Trophoblast cell (in vitro differentiated cells and primary cell): ENCODE measurements at regions not wholly inside any gene's neighbourhood (a gene's known extent, or its start where the extent isn't known, plus 50 kb on each side); places are given as distances from the start of the nearest gene placed in this dataset.

Experiments
- DNase-seq, 2 donors: peaks; one replicate each; pipeline ENCODE4 v3.0.0-alpha.2; 2016
- H2AFZ ChIP-seq: 2 replicates; pipeline ENCODE4 v1.6.1; 2013; ENCODE audit warnings: low read length, moderate library complexity, mild to moderate bottlenecking; ENCODE audit not compliant: insufficient read depth, poor library complexity
- H2AK5ac ChIP-seq: 2 replicates; pipeline ENCODE4 v1.6.1; 2013; ENCODE audit warnings: mild to moderate bottlenecking, low read length
- H2BK120ac ChIP-seq: 2 replicates; pipeline ENCODE4 v1.6.1; 2013; ENCODE audit warnings: low read length, mild to moderate bottlenecking, moderate library complexity; ENCODE audit not compliant: insufficient read depth, poor library complexity
- H2BK12ac ChIP-seq: 2 replicates; pipeline ENCODE4 v1.6.1; 2013; ENCODE audit warnings: mild to moderate bottlenecking, low read length, moderate library complexity
- H2BK5ac ChIP-seq: 2 replicates; pipeline ENCODE4 v1.6.1; 2013; ENCODE audit warnings: low read length, low read depth, moderate library complexity, mild to moderate bottlenecking; ENCODE audit not compliant: poor library complexity
- H3K14ac ChIP-seq: 2 replicates; pipeline ENCODE4 v1.6.1; 2013; ENCODE audit warnings: mild to moderate bottlenecking, low read length
- H3K18ac ChIP-seq: 2 replicates; pipeline ENCODE4 v1.6.1; 2013; ENCODE audit warnings: mild to moderate bottlenecking, low read length
- H3K23ac ChIP-seq: 2 replicates; pipeline ENCODE4 v1.6.1; 2013; ENCODE audit warnings: low read length
- H3K27ac ChIP-seq: 2 replicates; pipeline ENCODE4 v1.5.1; 2013; ENCODE audit warnings: low read depth, mild to moderate bottlenecking, inconsistent platforms, low read length, moderate library complexity
- H3K27me3 ChIP-seq: 2 replicates; pipeline ENCODE4 v1.6.1; 2013; ENCODE audit warnings: inconsistent platforms, mild to moderate bottlenecking, low read length, moderate library complexity; ENCODE audit not compliant: insufficient read depth
- H3K36me3 ChIP-seq, 2 experiments: 1 replicate in 1 of 2; 2 replicates in 1 of 2; pipeline ENCODE4 v1.6.1; 2013; ENCODE audit warnings: low read length in 2 of 2, mild to moderate bottlenecking in 2 of 2, moderate library complexity in 1 of 2; ENCODE audit not compliant: insufficient read depth in 2 of 2, control insufficient read depth in 1 of 2
- H3K4ac ChIP-seq: 2 replicates; pipeline ENCODE4 v1.6.1; 2013; ENCODE audit warnings: low read depth, mild to moderate bottlenecking, low read length, moderate library complexity
- H3K4me1 ChIP-seq, 2 experiments: 1 replicate in 1 of 2; 2 replicates in 1 of 2; pipeline ENCODE4 v1.6.1; 2013; ENCODE audit warnings: low read length in 2 of 2, mild to moderate bottlenecking in 2 of 2, moderate library complexity in 1 of 2; ENCODE audit not compliant: insufficient read depth in 2 of 2, control insufficient read depth in 1 of 2
- H3K4me2 ChIP-seq: 2 replicates; pipeline ENCODE4 v1.6.1; 2013; ENCODE audit warnings: inconsistent platforms, mild to moderate bottlenecking, low read length, moderate library complexity
- H3K4me3 ChIP-seq: 2 replicates; pipeline ENCODE4 v1.5.1; 2013; ENCODE audit warnings: mild to moderate bottlenecking, low read depth, low read length, inconsistent platforms
- H3K79me1 ChIP-seq: one replicate; pipeline ENCODE4 v1.6.1; 2013; ENCODE audit warnings: low read length
- H3K79me2 ChIP-seq: 2 replicates; pipeline ENCODE4 v1.6.1; 2013; ENCODE audit warnings: low read length, mild to moderate bottlenecking; ENCODE audit not compliant: control insufficient read depth, insufficient read depth, poor library complexity
- H3K9ac ChIP-seq: 2 replicates; pipeline ENCODE4 v1.6.1; 2013; ENCODE audit warnings: mild to moderate bottlenecking, low read length
- H3K9me3 ChIP-seq: 2 replicates; pipeline ENCODE4 v1.6.1; 2013; ENCODE audit warnings: low read depth, mild to moderate bottlenecking, control low read depth, inconsistent platforms, low read length; ENCODE audit not compliant: insufficient read depth
- H4K12ac ChIP-seq: 2 replicates; pipeline ENCODE4 v1.6.1; 2013; ENCODE audit warnings: low read depth, mild to moderate bottlenecking, low read length, moderate library complexity
- H4K8ac ChIP-seq: 2 replicates; pipeline ENCODE4 v1.6.1; 2013; ENCODE audit warnings: low read depth, mild to moderate bottlenecking, low read length, moderate library complexity
- H4K91ac ChIP-seq: one replicate; pipeline ENCODE4 v1.6.1; 2013; ENCODE audit warnings: low read depth, mild to moderate bottlenecking, low read length, moderate library complexity
- WGBS: extraction: QIAGEN DNeasy Blood & Tissue Kit; methylation state at CpG from one replicate; pipeline ENCODE4 v1.1.7; 2013; ENCODE audit warnings: missing lambda C conversion rate; ENCODE audit not compliant: insufficient read length, insufficient coverage; ENCODE audit errors: extremely low coverage; 5-methylcytosine and 5-hydroxymethylcytosine counted together

DNA sequence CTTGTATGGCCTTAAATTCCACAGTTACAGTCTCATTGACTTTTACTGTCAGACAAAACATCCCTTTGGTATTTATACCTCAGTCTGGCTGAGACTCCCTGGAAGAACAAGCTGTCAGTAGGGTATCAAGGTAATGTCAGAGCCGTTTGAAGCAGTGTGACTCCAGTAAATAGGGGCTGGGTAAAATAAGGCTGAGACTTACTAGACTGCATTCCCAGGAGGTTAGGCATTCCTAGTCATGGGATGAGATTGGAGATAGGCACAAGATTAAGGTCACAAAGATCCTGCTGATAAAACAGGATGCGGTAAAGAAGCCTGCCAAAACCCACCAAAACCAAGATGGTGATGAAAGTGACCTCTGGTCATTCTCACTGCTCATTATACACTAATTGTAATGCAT, 219.5 kb upstream of the SKOR2 start:
- WGBS, result no CpG with 5 or more reads among the region's 2 CpGs
- H3K79me1 ChIP-seq, result no peaks in the 10 kb centered on the region
- no peak overlapping the region for H3K4me2 ChIP-seq
- H2BK12ac ChIP-seq, result no peak overlapping the region
- no peak overlapping the region for H3K9ac ChIP-seq
- H4K12ac ChIP-seq, result no peak overlapping the region
- H2BK5ac ChIP-seq, result no peak overlapping the region
- no peak overlapping the region for H3K27ac ChIP-seq
- H3K4ac ChIP-seq, result no peak overlapping the region
- H3K36me3 ChIP-seq, result no peaks in the 10 kb centered on the region
- H3K14ac ChIP-seq, result no peak overlapping the region
- H2AFZ ChIP-seq, result no peak overlapping the region
- no peaks in the 10 kb centered on the region for H3K79me2 ChIP-seq
- H3K18ac ChIP-seq, result no peak overlapping the region
- H3K27me3 ChIP-seq, result no peaks in the 10 kb centered on the region
- peaks cover 2% of the 10 kb centered on the region for H3K9me3 ChIP-seq
- no peak overlapping the region for H2BK120ac ChIP-seq
- no peak overlapping the region for H4K8ac ChIP-seq
- no peak overlapping the region for H4K91ac ChIP-seq
- H3K4me3 ChIP-seq, result no peak overlapping the region
- no peak overlapping the region for H2AK5ac ChIP-seq
- H3K23ac ChIP-seq, result no peak overlapping the region
- DNase-seq, result peak; percentile 64 to 84
- H3K4me1 ChIP-seq, result peaks cover 0 to 12% of the 10 kb centered on the region in 2 experiments

DNA sequence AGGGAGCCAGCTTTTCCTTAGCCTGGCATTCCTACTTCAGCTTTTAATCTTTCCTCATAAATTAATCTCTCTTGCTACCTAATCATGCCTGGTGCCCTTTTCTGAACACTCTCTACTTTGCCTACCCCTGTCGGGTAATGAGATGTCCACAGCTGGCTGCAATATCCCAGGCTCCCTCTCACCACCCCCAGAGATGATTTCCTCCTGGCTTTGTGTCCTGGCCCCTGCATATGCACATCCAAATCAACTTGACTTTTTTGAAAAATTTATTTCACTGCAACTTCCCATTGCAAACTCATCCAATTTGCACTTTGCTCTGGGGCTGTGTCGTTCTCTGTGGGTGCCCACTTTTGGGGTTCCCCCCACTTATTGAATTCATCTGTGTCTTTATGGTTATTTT, 218.1 kb upstream of the SKOR2 start:
- Histone ChIP-seq H2AFZ (no peak overlapping the region), H3K4ac (no peak overlapping the region), H3K4me1 (peaks cover 0 to 12% of the 10 kb centered on the region in 2 experiments), H3K27ac (no peak overlapping the region), H3K36me3 (no peaks in the 10 kb centered on the region), H2BK120ac (no peak overlapping the region), H3K9me3 (peaks cover 3% of the 10 kb centered on the region), H2AK5ac (no peak overlapping the region), H2BK12ac (no peak overlapping the region), H3K79me2 (no peaks in the 10 kb centered on the region), H3K27me3 (no peaks in the 10 kb centered on the region), H3K18ac (no peak overlapping the region), H4K8ac (no peak overlapping the region), H2BK5ac (no peak overlapping the region), H4K91ac (no peak overlapping the region), H3K4me3 (no peak overlapping the region), H3K23ac (no peak overlapping the region), H3K9ac (no peak overlapping the region), H4K12ac (no peak overlapping the region), H3K79me1 (no peaks in the 10 kb centered on the region), H3K14ac (no peak overlapping the region), H3K4me2 (no peak overlapping the region)
- no peak for DNase-seq
- no CpG with 5 or more reads among the region's 2 CpGs for WGBS

DNA sequence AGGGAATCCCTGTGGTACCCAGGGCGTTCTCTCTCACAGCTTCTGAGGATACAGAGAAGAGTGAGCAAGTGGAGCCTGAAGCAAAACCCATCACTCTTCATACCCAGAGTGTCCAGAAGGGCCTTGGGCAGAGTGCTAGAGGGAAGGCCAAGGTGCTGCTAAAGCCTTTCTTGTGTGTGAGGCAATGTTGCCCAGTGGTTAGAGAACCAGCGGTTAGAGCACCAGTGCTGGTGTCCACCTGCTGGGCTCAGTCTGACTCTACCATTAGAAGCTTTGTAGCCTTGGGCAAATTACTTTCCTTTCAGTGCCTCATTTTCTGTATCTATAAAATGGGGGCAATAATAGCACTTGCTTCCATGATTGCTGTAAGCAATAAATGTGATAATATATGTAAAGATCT, 210.5 kb upstream of the SKOR2 start:
- Histone ChIP-seq H3K14ac (no peak overlapping the region), H3K79me2 (no peaks in the 10 kb centered on the region), H3K23ac (no peak overlapping the region), H3K4ac (no peak overlapping the region), H4K12ac (no peak overlapping the region), H2BK12ac (no peak overlapping the region), H3K27me3 (no peaks in the 10 kb centered on the region), H3K4me1 (no peaks in the 10 kb centered on the region), H4K91ac (no peak overlapping the region), H3K4me3 (no peak overlapping the region), H3K27ac (no peak overlapping the region), H3K79me1 (no peaks in the 10 kb centered on the region), H3K36me3 (no peaks in the 10 kb centered on the region), H2AFZ (no peak overlapping the region), H2BK5ac (no peak overlapping the region), H2AK5ac (no peak overlapping the region), H2BK120ac (no peak overlapping the region), H3K4me2 (no peak overlapping the region), H3K9ac (no peak overlapping the region), H3K18ac (no peak overlapping the region), H4K8ac (no peak overlapping the region), H3K9me3 (peaks cover 5% of the 10 kb centered on the region)
- WGBS, result no CpG with 5 or more reads among the region's 2 CpGs
- no peak for DNase-seq

DNA sequence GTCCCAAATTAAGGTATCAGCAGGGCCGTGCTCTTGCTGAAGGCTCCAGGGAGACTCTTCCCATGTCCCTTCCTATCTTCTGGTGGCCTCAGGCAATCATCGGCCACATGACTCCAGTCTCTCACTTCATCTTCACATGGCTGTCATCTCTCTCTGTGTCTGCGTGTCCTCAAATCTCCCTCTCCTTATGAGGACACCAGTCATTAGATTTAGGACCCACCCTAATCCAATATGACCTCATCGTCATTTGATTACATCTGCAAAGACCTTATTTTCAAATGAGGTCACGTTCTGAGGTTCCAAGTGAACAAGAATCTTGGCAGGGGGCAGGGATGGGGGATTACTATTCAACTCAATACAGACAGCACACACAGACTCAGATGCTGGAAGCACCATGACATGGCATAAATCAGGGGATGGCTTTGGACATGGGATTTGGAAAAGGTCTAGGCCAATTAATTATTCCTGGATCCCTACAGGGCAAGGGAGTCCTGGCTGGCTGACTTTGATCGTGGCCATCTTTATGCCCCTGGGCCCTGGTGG, 210.0 kb upstream of the SKOR2 start:
- Histone ChIP-seq H3K79me1 (no peaks in the 10 kb centered on the region), H3K4me2 (no peak overlapping the region), H3K23ac (no peak overlapping the region), H3K9ac (no peak overlapping the region), H3K27ac (no peak overlapping the region), H3K4me3 (no peak overlapping the region), H3K27me3 (no peaks in the 10 kb centered on the region), H3K14ac (no peak overlapping the region), H3K4me1 (no peaks in the 10 kb centered on the region), H3K18ac (no peak overlapping the region), H2AFZ (no peak overlapping the region), H2AK5ac (no peak overlapping the region), H2BK5ac (no peak overlapping the region), H2BK12ac (no peak overlapping the region), H2BK120ac (no peak overlapping the region), H3K36me3 (no peaks in the 10 kb centered on the region), H3K9me3 (peaks cover 4% of the 10 kb centered on the region), H4K91ac (no peak overlapping the region), H3K4ac (no peak overlapping the region), H3K79me2 (no peaks in the 10 kb centered on the region), H4K12ac (no peak overlapping the region), H4K8ac (no peak overlapping the region)
- no peak for DNase-seq
- no CpG with 5 or more reads among the region's 6 CpGs for WGBS
